ENCODE measurements at regions not wholly inside any gene's neighbourhood (a gene's known extent, or its start where the extent isn't known, plus 50 kb on each side); places are given as distances from the start of the nearest gene placed in this dataset.

GRCh38 chr2:172658945-172659344 lies 76.7 kb upstream of the RAPGEF4 start:
- no peak for DNase-seq (ENCODE audit: low spot score)

GRCh38 chr2:172662099-172662498 lies 73.5 kb upstream of the RAPGEF4 start:
- no peak for DNase-seq (ENCODE audit: low spot score)

DNA sequence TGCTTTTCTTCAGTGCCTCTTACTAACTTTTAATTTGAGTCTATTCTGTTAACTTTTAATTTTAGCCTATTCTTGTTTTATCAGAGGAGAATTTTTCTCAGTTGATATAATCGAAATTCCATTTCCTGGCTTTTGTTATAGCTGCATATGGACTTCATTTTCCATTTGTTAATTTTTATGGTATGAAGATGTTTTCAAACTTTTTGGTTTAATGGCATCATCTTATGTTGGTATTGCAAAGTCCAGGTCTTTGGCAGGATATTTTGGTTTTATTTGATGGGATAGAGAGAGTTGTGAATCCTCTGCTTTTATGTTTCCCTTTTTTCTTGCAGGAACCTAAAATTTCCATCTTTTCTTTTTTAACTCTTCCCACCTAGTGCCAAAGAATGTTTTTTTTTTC lies 70.9 kb upstream of the RAPGEF4 start:
- DNase-seq (ENCODE audit: low spot score), result no peak

DNA sequence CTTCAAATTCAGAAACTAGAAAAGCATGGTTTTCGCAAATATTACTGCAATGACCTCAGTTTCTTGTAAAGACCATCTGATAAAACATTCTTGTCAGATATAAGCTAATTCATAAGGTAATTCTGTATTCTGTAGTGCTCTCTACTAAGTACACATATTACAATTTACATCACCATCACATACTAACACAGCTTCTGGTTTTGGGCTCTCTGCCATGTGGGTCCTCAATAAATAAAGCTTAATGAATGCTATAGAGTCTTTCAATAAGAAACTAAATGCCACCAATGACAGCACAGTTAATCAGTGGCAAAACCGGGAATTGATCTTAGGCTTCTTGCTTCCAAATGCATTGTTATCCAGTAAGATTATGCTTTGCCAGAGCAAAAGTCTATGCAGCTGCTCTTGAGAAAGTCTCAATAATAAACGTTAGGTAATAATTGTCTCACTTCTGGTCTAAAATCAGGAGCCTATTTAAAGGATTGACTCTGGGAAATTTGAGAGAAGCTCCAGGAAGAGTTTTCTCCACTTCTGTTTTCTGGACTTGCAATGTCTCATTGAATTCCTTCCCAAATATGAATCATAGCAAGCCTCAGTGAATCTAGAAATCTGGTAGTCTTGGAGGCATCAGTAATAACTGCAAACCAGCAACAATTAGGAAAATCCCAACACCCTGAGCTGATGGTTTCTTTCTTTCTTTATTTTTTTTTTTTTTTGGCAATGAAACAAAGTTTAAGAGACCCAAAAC lies 67.9 kb upstream of the RAPGEF4 start:
- DNase-seq (ENCODE audit: low spot score), result no peak

DNA sequence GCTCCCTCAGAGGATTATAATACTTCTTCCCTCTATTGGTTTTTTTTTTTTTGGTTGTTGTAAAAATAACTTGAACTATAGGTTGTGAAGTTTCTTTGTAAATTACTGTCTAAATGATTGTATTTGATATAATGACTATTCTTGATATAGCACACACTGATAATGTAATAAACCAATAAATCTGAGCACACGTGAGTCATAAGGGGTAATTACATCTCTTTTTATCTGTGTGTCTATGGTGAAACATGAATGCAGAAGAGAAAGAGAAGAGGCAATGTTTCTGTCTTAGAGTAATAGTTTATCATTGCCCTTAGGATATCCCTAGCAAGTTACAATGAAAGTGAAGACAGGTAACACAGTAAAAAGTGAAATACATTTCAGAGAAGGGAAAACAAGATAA lies 64.1 kb upstream of the RAPGEF4 start:
- DNase-seq (ENCODE audit: low spot score), result no peak

DNA sequence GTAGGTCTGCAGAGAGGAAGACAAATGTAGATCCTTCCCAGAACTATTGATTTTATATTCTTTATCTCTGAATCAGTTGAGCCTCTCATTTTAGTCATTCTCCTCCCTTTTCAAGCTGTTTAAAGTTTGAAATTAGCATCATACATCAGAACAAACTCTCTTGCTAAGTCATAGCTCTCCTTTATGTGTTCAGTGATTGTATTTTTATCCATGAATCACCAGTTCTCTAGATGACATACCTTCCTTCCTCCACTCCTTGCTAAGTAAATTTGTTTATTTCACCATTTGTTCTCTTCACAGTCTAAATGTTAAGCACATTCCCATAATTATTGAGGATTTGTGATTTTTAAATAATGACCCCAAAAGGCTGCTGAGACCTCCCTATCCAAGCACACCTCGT lies 63.5 kb upstream of the RAPGEF4 start:
- no peak for DNase-seq (ENCODE audit: low spot score)

DNA sequence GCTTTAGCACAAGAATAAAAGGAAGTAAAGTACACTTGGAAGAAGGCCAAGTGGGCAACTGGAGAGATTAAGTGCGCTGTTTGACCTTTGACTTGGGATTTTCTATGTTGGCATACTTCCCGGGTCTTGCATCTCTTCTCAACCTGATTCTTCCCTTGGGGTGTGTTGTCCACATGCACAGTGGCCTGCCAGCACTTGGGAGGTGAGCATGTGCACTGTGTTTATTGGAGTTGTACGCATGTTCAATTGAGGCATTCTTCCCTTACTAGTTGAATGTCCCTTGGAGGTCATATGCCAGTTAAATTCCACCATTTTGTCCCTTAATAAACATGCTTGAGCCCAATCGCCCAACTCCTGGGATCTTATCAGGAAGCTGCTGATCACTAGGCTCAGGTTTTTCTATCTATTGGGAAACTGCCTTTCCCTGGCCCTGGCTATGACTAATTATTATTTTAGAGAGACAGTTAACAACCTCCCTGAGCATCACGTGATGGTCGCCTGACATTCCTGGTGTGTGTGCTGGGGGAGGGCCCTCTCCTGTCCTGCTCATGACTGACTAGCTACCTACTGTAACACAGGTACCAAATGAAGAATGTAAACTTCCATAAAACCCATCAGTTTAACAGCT lies 62.5 kb upstream of the RAPGEF4 start:
- DNase-seq (ENCODE audit: low spot score), result no peak

GRCh38 chr2:172674034-172674967 lies 61.3 kb upstream of the RAPGEF4 start:
- DNase-seq (ENCODE audit: low spot score), result peak; percentile 24

- DNase-seq (ENCODE audit: low spot score), result no peak
Measured at GRCh38 chr2:172674968-172675303, 60.7 kb upstream of the RAPGEF4 start.

DNA sequence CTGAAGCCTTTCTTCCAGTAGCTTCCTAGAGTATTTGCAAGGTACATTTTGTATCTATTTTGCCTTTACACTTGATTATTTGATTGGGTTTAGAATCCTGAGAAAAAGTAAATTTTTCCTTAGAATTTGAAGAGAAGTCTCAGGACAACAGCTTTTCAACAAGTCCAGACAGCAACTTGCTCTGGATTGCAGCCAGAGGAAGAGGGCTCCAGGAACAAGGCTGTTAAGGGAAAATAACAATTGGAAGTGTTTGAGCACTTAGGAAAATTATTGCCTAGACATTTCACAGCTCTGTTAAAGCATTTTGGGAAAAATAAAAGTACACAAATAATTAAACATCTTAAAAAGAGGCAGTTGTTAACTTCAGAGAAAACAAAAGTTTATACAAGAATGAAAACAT lies 58.3 kb upstream of the RAPGEF4 start:
- no peak for DNase-seq (ENCODE audit: low spot score)

- DNase-seq (ENCODE audit: low spot score), result no peak
Measured at GRCh38 chr2:172680436-172681068, 55.1 kb upstream of the RAPGEF4 start.

DNA sequence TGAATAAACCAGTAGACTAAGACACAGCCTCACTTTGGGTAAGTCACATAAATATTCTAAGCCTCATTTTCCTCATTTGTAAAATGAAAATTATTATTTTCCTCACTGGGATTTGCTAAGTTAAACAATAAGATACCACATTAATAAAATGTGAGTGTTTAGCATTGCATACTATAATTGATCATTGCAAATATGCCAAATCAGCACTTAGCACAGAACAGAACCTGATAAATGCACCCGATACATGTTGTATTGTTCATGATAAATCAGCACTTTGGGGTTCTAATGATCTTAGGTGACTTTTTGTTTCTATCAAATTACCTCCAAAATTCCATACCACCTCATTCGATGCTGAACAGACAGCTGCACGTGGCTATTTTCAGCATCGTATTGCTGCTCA lies 50.2 kb upstream of the RAPGEF4 start:
- no peak for DNase-seq (ENCODE audit: low spot score)
